GM12874 (cell line): ENCODE measurements at regions not wholly inside any gene's neighbourhood (a gene's known extent, or its start where the extent isn't known, plus 50 kb on each side); places are given as distances from the start of the nearest gene placed in this dataset.

ENCODE experiments used
- TF ChIP-seq, protein P1 (sequence below): IDR thresholded peaks from 2 replicates; pipeline ENCODE4 v1.5.1; 2011; ENCODE audit warnings: low read depth, mild to moderate bottlenecking, control low read depth, low read length, moderate library complexity; ENCODE audit not compliant: insufficient read depth

DNA sequence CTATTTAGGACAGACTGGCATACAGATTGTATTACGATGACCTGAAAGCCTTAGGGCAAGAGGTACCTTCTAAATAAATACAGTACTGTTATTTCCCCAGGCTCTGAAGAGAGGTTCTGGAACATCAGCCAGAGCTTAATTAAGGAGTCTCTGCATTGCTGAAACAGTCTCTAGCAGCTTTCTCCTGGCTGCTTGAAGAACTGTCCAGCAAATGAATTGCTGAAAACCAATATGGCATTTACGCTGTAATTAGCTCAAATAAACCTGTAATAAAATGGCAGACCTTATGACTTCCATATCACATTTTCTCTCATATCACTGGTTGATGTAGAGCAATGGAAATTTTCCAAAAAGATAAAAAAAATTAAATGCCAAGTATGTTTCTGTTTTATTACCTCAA lies 636.3 kb downstream of the GABRG2 start:
- TF ChIP-seq, protein P1, sequence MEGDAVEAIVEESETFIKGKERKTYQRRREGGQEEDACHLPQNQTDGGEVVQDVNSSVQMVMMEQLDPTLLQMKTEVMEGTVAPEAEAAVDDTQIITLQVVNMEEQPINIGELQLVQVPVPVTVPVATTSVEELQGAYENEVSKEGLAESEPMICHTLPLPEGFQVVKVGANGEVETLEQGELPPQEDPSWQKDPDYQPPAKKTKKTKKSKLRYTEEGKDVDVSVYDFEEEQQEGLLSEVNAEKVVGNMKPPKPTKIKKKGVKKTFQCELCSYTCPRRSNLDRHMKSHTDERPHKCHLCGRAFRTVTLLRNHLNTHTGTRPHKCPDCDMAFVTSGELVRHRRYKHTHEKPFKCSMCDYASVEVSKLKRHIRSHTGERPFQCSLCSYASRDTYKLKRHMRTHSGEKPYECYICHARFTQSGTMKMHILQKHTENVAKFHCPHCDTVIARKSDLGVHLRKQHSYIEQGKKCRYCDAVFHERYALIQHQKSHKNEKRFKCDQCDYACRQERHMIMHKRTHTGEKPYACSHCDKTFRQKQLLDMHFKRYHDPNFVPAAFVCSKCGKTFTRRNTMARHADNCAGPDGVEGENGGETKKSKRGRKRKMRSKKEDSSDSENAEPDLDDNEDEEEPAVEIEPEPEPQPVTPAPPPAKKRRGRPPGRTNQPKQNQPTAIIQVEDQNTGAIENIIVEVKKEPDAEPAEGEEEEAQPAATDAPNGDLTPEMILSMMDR: no peak

DNA sequence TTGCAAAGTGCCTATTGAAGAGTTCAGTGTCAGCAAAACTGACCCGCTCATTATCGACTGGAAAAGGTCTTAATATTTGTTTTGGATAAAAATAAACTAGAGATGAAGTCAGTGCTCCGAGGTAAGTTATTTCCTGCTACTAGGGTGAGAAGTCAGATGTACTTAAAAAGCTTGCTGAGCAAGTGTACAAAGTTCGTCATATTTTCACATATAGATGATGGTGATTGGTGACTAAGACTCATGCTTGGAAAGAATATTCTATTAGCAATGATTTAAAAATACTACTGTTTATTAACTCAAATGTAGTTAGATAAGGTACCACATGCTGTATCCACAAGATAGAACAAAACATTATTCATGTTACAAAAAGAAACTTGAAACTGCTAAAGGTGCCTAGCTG lies 643.7 kb downstream of the GABRG2 start:
- TF ChIP-seq, protein P1: no peak

- TF ChIP-seq, protein P1: no peak
Measured at GRCh38 chr5:162719720-162720119, 652.1 kb downstream of the GABRG2 start.

DNA sequence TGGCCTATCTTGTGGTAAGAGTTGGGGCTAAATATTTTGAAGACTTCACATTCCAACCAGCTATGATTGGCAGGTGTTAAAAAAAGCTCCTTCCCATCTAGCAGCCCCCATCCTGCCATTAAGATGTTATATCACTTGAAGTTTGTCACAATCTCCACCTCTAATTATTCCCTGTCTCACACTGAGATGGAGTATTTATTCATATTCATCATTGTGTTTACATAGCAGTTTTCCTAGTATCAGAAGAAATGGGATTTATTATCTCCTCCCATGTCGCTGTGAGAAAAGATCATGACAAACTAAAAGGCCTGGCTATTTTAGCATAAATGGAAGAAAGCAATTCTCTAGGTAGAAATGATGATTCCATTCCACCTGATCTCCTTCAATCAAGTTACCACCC lies 653.6 kb downstream of the GABRG2 start:
- TF ChIP-seq, protein P1: no peak

GRCh38 chr5:162752612-162753011 lies 684.8 kb upstream of the CCNG1 start:
- TF ChIP-seq, protein P1: no peak

DNA sequence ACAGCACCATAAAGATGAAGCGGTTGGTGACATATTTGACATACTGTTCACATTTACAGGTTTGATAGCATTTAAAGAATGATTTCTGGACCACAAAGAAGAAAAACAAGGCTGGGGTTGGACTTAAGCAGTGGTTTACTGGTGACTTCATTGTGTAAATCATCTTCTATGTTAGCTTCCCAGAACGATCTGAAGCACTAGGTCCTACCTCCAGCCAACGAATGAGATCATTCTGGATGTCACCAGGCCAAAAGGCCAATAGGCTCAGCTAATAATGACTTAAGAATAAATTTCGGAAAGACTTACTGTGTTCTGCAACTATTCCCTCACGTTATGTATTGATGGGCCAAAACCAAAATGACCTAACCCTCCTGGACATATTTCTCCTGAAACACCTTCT lies 675.3 kb upstream of the CCNG1 start:
- TF ChIP-seq, protein P1: no peak

- TF ChIP-seq, protein P1: no peak
Measured at GRCh38 chr5:162769019-162769418, 668.4 kb upstream of the CCNG1 start.

- TF ChIP-seq, protein P1: no peak
Measured at GRCh38 chr5:162785673-162786072, 651.7 kb upstream of the CCNG1 start.
